Middle frontal gyrus (tissue), 1 donor: ENCODE measurements at regions not wholly inside any gene's neighbourhood (a gene's known extent, or its start where the extent isn't known, plus 50 kb on each side); places are given as distances from the start of the nearest gene placed in this dataset.

Source experiments
- DNase-seq: peaks from one replicate; pipeline ENCODE4 v3.0.0-alpha.2; 2015; ENCODE audit warnings: low spot score; ENCODE audit errors: extremely low spot score

- no peak for DNase-seq
Observed at GRCh38 chr14:38342803-38343202, 86.9 kb upstream of the CLEC14A start.

- no peak for DNase-seq
Observed at GRCh38 chr14:38339696-38340095, 83.8 kb upstream of the CLEC14A start.

- DNase-seq = no peak
Observed at GRCh38 chr14:38336298-38336697, 80.4 kb upstream of the CLEC14A start.

- DNase-seq = no peak
Observed at GRCh38 chr14:38330275-38330674, 74.4 kb upstream of the CLEC14A start.

- DNase-seq = no peak
Observed at GRCh38 chr14:38329246-38329645, 73.4 kb upstream of the CLEC14A start.

- no peak for DNase-seq
Observed at GRCh38 chr14:38316922-38317321, 61.0 kb upstream of the CLEC14A start.

GRCh38 chr14:38311655-38312054 is 55.8 kb upstream of the CLEC14A start:
- DNase-seq = no peak

- no peak for DNase-seq
Observed at GRCh38 chr14:38310420-38310995, 54.6 kb upstream of the CLEC14A start.

- DNase-seq = no peak
Observed at GRCh38 chr14:38309522-38310277, 53.8 kb upstream of the CLEC14A start.
